Cardiac muscle cell (in vitro differentiated cells and primary cell): ENCODE measurements at regions not wholly inside any gene's neighbourhood (a gene's known extent, or its start where the extent isn't known, plus 50 kb on each side); places are given as distances from the start of the nearest gene placed in this dataset.
A peak's percentile ranks its signal among the peaks of the same experiment; 100 is the strongest.

ENCODE experiments used
- DNase-seq, 2 donors: peaks; one replicate each; pipeline versions ENCODE4 v3.0.0 to v3.0.0-alpha.2; 2010 to 2017; ENCODE audit warnings: low read depth in 1 of 2, low spot score in 1 of 2
- H3K27ac ChIP-seq: fragments of 200-600 bp; sonication (generic); 2 replicates; pipeline ENCODE4 v1.5.1; 2016
- H3K27me3 ChIP-seq: fragments of 200-600 bp; sonication (generic); 2 replicates; pipeline ENCODE4 v1.6.0; 2016; ENCODE audit warnings: control low read depth
- H3K36me3 ChIP-seq: fragments of 200-600 bp; sonication (generic); 2 replicates; pipeline ENCODE4 v1.5.1; 2016; ENCODE audit warnings: control low read depth
- H3K4me1 ChIP-seq: fragments of 200-600 bp; sonication (generic); 2 replicates; pipeline ENCODE4 v1.8.1; 2017; ENCODE audit warnings: low read depth, mild to moderate bottlenecking, mixed run types
- H3K4me3 ChIP-seq: fragments of 200-600 bp; sonication (generic); 2 replicates; pipeline ENCODE4 v1.5.1; 2016; ENCODE audit warnings: mild to moderate bottlenecking
- H3K9me3 ChIP-seq: fragments of 200-600 bp; sonication (generic); 2 replicates; pipeline ENCODE4 v1.5.1; 2017; ENCODE audit warnings: low read depth, mild to moderate bottlenecking, control low read depth
- TF ChIP-seq, protein P1 (sequence below): IDR thresholded peaks from 2 replicates; pipeline ENCODE4 v1.5.1; 2012; ENCODE audit warnings: low read depth, mild to moderate bottlenecking, low read length

- TF ChIP-seq, protein P1, sequence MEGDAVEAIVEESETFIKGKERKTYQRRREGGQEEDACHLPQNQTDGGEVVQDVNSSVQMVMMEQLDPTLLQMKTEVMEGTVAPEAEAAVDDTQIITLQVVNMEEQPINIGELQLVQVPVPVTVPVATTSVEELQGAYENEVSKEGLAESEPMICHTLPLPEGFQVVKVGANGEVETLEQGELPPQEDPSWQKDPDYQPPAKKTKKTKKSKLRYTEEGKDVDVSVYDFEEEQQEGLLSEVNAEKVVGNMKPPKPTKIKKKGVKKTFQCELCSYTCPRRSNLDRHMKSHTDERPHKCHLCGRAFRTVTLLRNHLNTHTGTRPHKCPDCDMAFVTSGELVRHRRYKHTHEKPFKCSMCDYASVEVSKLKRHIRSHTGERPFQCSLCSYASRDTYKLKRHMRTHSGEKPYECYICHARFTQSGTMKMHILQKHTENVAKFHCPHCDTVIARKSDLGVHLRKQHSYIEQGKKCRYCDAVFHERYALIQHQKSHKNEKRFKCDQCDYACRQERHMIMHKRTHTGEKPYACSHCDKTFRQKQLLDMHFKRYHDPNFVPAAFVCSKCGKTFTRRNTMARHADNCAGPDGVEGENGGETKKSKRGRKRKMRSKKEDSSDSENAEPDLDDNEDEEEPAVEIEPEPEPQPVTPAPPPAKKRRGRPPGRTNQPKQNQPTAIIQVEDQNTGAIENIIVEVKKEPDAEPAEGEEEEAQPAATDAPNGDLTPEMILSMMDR = no peak
- no peaks in the 10 kb centered on the region for H3K36me3 ChIP-seq
- H3K4me1 ChIP-seq = no peaks in the 10 kb centered on the region
- no peak overlapping the region for H3K27ac ChIP-seq
- DNase-seq = no peak
- no peaks in the 10 kb centered on the region for H3K9me3 ChIP-seq
- H3K4me3 ChIP-seq = no peak overlapping the region
- no peaks in the 10 kb centered on the region for H3K27me3 ChIP-seq
These were observed 80.2 kb upstream of the ITGA4 start for GRCh38 chr2:181376999-181377398.

DNA sequence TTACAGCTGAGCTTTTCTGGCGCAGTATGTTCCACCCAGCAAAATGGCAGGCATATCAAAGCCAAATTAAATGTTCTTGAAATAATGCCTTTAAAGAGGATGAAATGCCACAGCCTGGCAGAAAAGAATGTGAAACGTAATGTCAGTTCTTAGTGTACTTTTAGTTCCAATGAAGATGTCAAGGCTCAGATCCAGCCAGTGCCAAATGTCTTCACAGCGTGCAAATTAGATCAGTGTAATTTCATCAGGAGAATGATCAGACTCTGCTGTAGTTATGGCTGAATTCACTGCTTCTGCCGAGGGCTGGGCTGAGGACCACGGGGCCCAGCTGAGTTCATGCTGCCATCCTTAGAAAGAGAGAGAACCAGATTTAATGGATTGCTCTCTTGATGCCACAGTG lies 78.7 kb upstream of the ITGA4 start:
- no peak overlapping the region for H3K27ac ChIP-seq
- H3K4me3 ChIP-seq = no peak overlapping the region
- H3K27me3 ChIP-seq = no peaks in the 10 kb centered on the region
- H3K4me1 ChIP-seq = no peaks in the 10 kb centered on the region
- no peak for DNase-seq
- H3K9me3 ChIP-seq = no peaks in the 10 kb centered on the region
- TF ChIP-seq, protein P1 = no peak
- no peaks in the 10 kb centered on the region for H3K36me3 ChIP-seq

DNA sequence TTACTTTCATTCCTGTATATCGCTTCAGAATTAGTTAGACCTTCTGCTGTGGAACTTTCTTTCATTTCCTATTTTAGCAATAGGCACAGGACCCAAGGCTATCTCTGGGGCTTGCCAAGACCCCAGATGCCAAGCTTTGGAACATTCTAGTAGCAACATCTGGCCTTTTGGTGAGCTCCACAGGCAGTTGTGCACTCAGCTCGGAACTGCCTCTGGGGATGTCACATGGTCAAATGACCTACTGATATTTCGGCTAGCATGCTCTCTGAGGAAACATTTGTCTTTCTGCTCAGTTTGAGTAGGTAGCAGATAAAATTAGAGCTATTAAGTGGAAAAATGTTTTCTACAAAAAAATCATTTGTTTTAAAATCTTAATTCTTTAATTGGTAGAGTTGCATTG lies 76.6 kb upstream of the ITGA4 start:
- no peaks in the 10 kb centered on the region for H3K27me3 ChIP-seq
- no peak overlapping the region for H3K4me3 ChIP-seq
- H3K36me3 ChIP-seq = no peaks in the 10 kb centered on the region
- no peak overlapping the region for H3K27ac ChIP-seq
- H3K4me1 ChIP-seq = no peaks in the 10 kb centered on the region
- TF ChIP-seq, protein P1 = no peak
- no peak for DNase-seq
- H3K9me3 ChIP-seq = no peaks in the 10 kb centered on the region

DNA sequence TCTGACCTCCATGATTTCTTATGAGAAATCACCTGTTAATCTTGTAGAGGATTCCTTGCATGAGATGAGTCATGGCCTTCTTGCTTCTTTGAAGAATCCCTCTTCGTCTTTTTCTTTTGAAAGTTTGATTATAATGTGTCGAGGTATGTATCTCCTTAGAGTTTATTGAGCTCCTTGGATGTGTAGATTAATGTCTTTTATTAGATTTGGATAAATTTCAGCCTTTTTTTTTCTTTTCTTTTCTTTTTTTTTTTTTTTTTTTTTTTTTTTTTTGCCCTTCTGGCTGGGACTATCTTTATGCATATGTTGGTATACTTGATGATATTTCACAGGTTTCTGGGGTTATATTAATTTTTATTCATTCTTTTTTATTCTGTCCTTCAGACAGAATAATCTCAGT lies 72.3 kb upstream of the ITGA4 start:
- no peak for DNase-seq
- Histone ChIP-seq H3K27me3 (no peaks in the 10 kb centered on the region), H3K9me3 (no peaks in the 10 kb centered on the region), H3K4me1 (no peaks in the 10 kb centered on the region), H3K36me3 (no peaks in the 10 kb centered on the region), H3K4me3 (no peak overlapping the region), H3K27ac (no peak overlapping the region)
- TF ChIP-seq, protein P1 = no peak

DNA sequence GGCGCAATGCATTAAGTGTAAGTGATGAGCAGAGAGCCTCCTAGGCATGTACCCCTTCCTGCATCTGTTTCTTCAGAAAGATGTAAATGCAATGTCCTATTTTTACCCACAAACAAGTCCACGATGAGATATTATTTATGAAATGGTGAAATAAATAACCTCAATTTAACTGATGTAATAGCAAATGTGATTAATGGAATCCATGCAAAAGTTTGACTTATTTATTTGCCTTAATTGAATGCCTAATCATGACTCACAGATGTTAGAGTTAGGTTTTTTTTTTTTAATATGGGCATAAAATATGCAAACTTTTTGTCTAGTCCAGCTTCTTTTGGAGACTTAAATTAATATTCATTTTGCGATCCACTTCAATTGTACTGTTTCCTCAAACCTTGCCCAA lies 67.7 kb upstream of the ITGA4 start:
- TF ChIP-seq, protein P1 = no peak
- Histone ChIP-seq H3K9me3 (no peaks in the 10 kb centered on the region), H3K4me3 (no peak overlapping the region), H3K27ac (no peak overlapping the region), H3K27me3 (no peaks in the 10 kb centered on the region), H3K36me3 (no peaks in the 10 kb centered on the region), H3K4me1 (no peaks in the 10 kb centered on the region)
- DNase-seq = no peak

DNA sequence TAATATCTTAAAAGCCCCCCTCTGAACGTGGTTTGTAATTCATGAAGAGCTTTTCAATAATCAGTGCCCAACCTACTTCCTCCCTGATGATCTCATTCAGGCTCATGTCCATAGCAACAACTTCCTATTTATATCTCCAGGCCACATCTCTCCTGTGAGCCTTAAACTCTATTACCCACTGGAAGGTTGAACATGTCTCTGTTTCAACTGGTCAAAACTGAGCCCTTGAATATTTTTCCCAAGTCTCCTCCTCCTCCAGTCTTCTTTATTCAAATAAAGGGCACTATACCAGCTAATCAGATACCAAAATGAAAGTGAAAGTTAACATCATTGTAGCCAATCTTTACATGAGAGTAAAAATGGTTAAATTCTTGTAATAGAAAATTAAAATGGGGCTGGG lies 63.7 kb upstream of the ITGA4 start:
- no peaks in the 10 kb centered on the region for H3K9me3 ChIP-seq
- peak in 1 of 2 donors; percentile 52 for DNase-seq
- no peak overlapping the region for H3K27ac ChIP-seq
- no peak overlapping the region for H3K4me3 ChIP-seq
- no peaks in the 10 kb centered on the region for H3K27me3 ChIP-seq
- TF ChIP-seq, protein P1 = no peak
- H3K4me1 ChIP-seq = no peaks in the 10 kb centered on the region
- no peaks in the 10 kb centered on the region for H3K36me3 ChIP-seq
